GM23248 (cell line): ENCODE measurements at regions not wholly inside any gene's neighbourhood (a gene's known extent, or its start where the extent isn't known, plus 50 kb on each side); places are given as distances from the start of the nearest gene placed in this dataset.

Experiments
- DNase-seq: peaks from one replicate; pipeline ENCODE4 v3.0.0-alpha.2; 2015
- H2AFZ ChIP-seq: fragments of 200-600 bp; sonication (generic); 2 replicates; pipeline ENCODE4 v1.6.1; 2016; ENCODE audit warnings: antibody characterized with exemption
- H3F3A ChIP-seq: fragments of 200-600 bp; sonication (generic); 2 replicates; pipeline ENCODE4 v1.6.1; 2016; ENCODE audit warnings: mild to moderate bottlenecking, antibody characterized with exemption, mixed run types; ENCODE audit not compliant: insufficient read depth
- H3K27ac ChIP-seq: fragments of 200-600 bp; sonication (generic); 2 replicates; pipeline ENCODE4 v1.5.1; 2016; ENCODE audit warnings: mild to moderate bottlenecking
- H3K27me3 ChIP-seq: fragments of 200-600 bp; sonication (generic); replicated peaks from 2 replicates; pipeline ENCODE4 v1.6.1; 2016; ENCODE audit warnings: mild to moderate bottlenecking; ENCODE audit not compliant: insufficient read depth
- H3K36me3 ChIP-seq: fragments of 200-600 bp; sonication (generic); 2 replicates; pipeline ENCODE4 v1.6.1; 2016; ENCODE audit warnings: low read depth, mild to moderate bottlenecking
- H3K4me1 ChIP-seq: fragments of 200-600 bp; sonication (generic); 2 replicates; pipeline ENCODE4 v1.6.1; 2016; ENCODE audit warnings: mild to moderate bottlenecking; ENCODE audit not compliant: insufficient read depth
- H3K4me2 ChIP-seq: fragments of 200-600 bp; sonication (generic); one replicate; pipeline ENCODE4 v1.6.1; 2016; ENCODE audit warnings: mild to moderate bottlenecking; ENCODE audit not compliant: unreplicated experiment
- H3K4me3 ChIP-seq: fragments of 200-600 bp; sonication (generic); 2 replicates; pipeline ENCODE4 v1.5.1; 2016; ENCODE audit warnings: mild to moderate bottlenecking
- H3K79me2 ChIP-seq: fragments of 200-600 bp; sonication (generic); 2 replicates; pipeline ENCODE4 v1.6.1; 2016; ENCODE audit warnings: mild to moderate bottlenecking; ENCODE audit not compliant: insufficient read depth
- H3K9ac ChIP-seq: fragments of 200-600 bp; sonication (generic); 2 replicates; pipeline ENCODE4 v1.6.1; 2016; ENCODE audit warnings: mild to moderate bottlenecking
- H3K9me2 ChIP-seq: fragments of 200-600 bp; sonication (generic); 2 replicates; pipeline ENCODE4 v1.6.1; 2016; ENCODE audit warnings: mixed run types, mild to moderate bottlenecking, moderate library complexity; ENCODE audit not compliant: insufficient read depth
- H3K9me3 ChIP-seq: fragments of 200-600 bp; sonication (generic); one replicate; pipeline ENCODE4 v1.6.1; 2017; ENCODE audit warnings: low read depth
- H4K20me1 ChIP-seq: fragments of 200-600 bp; sonication (generic); 2 replicates; pipeline ENCODE4 v1.6.0; 2016; ENCODE audit not compliant: insufficient read depth
- EZH2 ChIP-seq: fragments of 200-600 bp; sonication (generic); IDR thresholded peaks from 2 replicates; pipeline ENCODE4 v1.6.1; 2018; ENCODE audit warnings: antibody characterized with exemption, mild to moderate bottlenecking; ENCODE audit not compliant: insufficient read depth, poor library complexity, severe bottlenecking
- EZH2phosphoT487 ChIP-seq: fragments of 200-600 bp; sonication (generic); IDR thresholded peaks from 2 replicates; pipeline ENCODE4 v1.6.1; 2018; ENCODE audit warnings: antibody characterized with exemption, moderate library complexity, mild to moderate bottlenecking, low read depth; ENCODE audit not compliant: insufficient read depth
- WGBS, 2 experiments: methylation state at CpG; one replicate each; pipeline ENCODE4 v1.1.6; 2015 to 2017; ENCODE audit warnings: low lambda C conversion rate in 2 of 2, low coverage in 1 of 2; ENCODE audit errors: missing lambda C conversion rate in 2 of 2; 5-methylcytosine and 5-hydroxymethylcytosine counted together
- in situ Hi-C: fragments of 300-500 bp; cut with MboI; formaldehyde crosslinking; loops from 2 replicates; pipeline ENCODE4 v1.15.0; 2020

GRCh38 chr5:12837592-12837991 is 933.3 kb upstream of the CTNND2 start:
- TF ChIP-seq EZH2phosphoT487 = no peak
- no peak for TF ChIP-seq EZH2
- WGBS, 2 experiments = 21 to 23% methylated on average over 5 of the region's 5 CpGs
- H3K27me3 ChIP-seq = no peaks in the 10 kb centered on the region
- no peaks in the 10 kb centered on the region for H3K36me3 ChIP-seq
- H3K4me1 ChIP-seq = no peaks in the 10 kb centered on the region
- in situ Hi-C loops = no loop called here
- no peak overlapping the region for H3K27ac ChIP-seq
- no peaks in the 10 kb centered on the region for H3F3A ChIP-seq
- no peaks in the 10 kb centered on the region for H3K79me2 ChIP-seq
- no peak overlapping the region for H2AFZ ChIP-seq
- H4K20me1 ChIP-seq = no peaks in the 10 kb centered on the region
- no peak overlapping the region for H3K4me3 ChIP-seq
- no peak for DNase-seq
- H3K4me2 ChIP-seq = no peak overlapping the region
- peaks cover 4% of the 10 kb centered on the region for H3K9me3 ChIP-seq
- no peaks in the 10 kb centered on the region for H3K9me2 ChIP-seq
- H3K9ac ChIP-seq = no peak overlapping the region

GRCh38 chr5:12825163-12825562 is 920.9 kb upstream of the CTNND2 start:
- H3K9me3 ChIP-seq = no peaks in the 10 kb centered on the region
- H3K4me2 ChIP-seq = no peak overlapping the region
- no peak overlapping the region for H3K9ac ChIP-seq
- DNase-seq = no peak
- H3K36me3 ChIP-seq = no peaks in the 10 kb centered on the region
- no peaks in the 10 kb centered on the region for H4K20me1 ChIP-seq
- TF ChIP-seq EZH2 = no peak
- no peak for TF ChIP-seq EZH2phosphoT487
- no peak overlapping the region for H2AFZ ChIP-seq
- WGBS, 2 experiments = 14 to 19% methylated on average over 2 of the region's 2 CpGs
- no peaks in the 10 kb centered on the region for H3K27me3 ChIP-seq
- H3F3A ChIP-seq = no peaks in the 10 kb centered on the region
- no peak overlapping the region for H3K27ac ChIP-seq
- H3K79me2 ChIP-seq = no peaks in the 10 kb centered on the region
- H3K9me2 ChIP-seq = no peaks in the 10 kb centered on the region
- H3K4me1 ChIP-seq = no peaks in the 10 kb centered on the region
- H3K4me3 ChIP-seq = no peak overlapping the region
- in situ Hi-C loops = no loop called here

GRCh38 chr5:12805165-12805698 is 901.0 kb upstream of the CTNND2 start:
- H3F3A ChIP-seq = no peaks in the 10 kb centered on the region
- H3K9me2 ChIP-seq = no peaks in the 10 kb centered on the region
- H3K9me3 ChIP-seq = no peaks in the 10 kb centered on the region
- H3K4me1 ChIP-seq = no peaks in the 10 kb centered on the region
- H4K20me1 ChIP-seq = no peaks in the 10 kb centered on the region
- H3K36me3 ChIP-seq = no peaks in the 10 kb centered on the region
- no peak overlapping the region for H3K4me3 ChIP-seq
- H3K27ac ChIP-seq = no peak overlapping the region
- H3K4me2 ChIP-seq = no peak overlapping the region
- no peak for TF ChIP-seq EZH2
- no peak for TF ChIP-seq EZH2phosphoT487
- no peak overlapping the region for H3K9ac ChIP-seq
- WGBS, 2 experiments = 26 to 29% methylated on average over 18 to 19 of the region's 19 CpGs
- H2AFZ ChIP-seq = no peak overlapping the region
- no peaks in the 10 kb centered on the region for H3K79me2 ChIP-seq
- H3K27me3 ChIP-seq = no peaks in the 10 kb centered on the region
- no peak for DNase-seq
- in situ Hi-C loops = no loop called here

GRCh38 chr5:12799165-12799564 is 894.9 kb upstream of the CTNND2 start:
- TF ChIP-seq EZH2phosphoT487 = no peak
- no peak for TF ChIP-seq EZH2
- H3K9ac ChIP-seq = no peak overlapping the region
- no peaks in the 10 kb centered on the region for H3K27me3 ChIP-seq
- in situ Hi-C loops = no loop called here
- DNase-seq = no peak
- no peaks in the 10 kb centered on the region for H3K4me1 ChIP-seq
- H3K9me3 ChIP-seq = no peaks in the 10 kb centered on the region
- no peak overlapping the region for H3K4me3 ChIP-seq
- no peaks in the 10 kb centered on the region for H3K9me2 ChIP-seq
- no peaks in the 10 kb centered on the region for H3K79me2 ChIP-seq
- WGBS, 2 experiments = 14 to 18% methylated on average over 5 of the region's 5 CpGs
- no peaks in the 10 kb centered on the region for H3F3A ChIP-seq
- H3K27ac ChIP-seq = no peak overlapping the region
- H3K36me3 ChIP-seq = no peaks in the 10 kb centered on the region
- no peak overlapping the region for H2AFZ ChIP-seq
- no peaks in the 10 kb centered on the region for H4K20me1 ChIP-seq
- no peak overlapping the region for H3K4me2 ChIP-seq

DNA sequence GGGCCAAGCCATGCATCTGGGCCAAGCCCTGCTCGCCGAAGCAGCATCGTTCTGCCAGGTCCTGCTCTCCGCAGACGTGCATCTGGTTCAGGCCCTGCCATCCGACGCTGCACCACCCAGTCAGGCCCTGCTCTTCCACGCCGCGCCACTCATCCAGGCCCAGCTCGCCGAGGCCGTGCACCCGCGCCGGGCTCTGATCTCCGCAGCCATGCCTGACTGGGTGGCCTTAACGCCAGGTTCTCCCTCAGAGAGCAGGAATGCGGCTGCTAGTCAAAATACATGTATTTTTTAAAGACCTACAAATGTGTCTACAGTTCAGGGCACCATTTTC is 891.1 kb upstream of the CTNND2 start:
- 54 to 61% methylated on average over 16 to 19 of the region's 19 CpGs for WGBS, 2 experiments
- DNase-seq = no peak
- Histone ChIP-seq H3K27me3 (no peaks in the 10 kb centered on the region), H3K4me2 (no peak overlapping the region), H3K79me2 (no peaks in the 10 kb centered on the region), H2AFZ (no peak overlapping the region), H4K20me1 (no peaks in the 10 kb centered on the region), H3K4me1 (no peaks in the 10 kb centered on the region), H3K27ac (no peak overlapping the region), H3K36me3 (no peaks in the 10 kb centered on the region), H3K9ac (no peak overlapping the region), H3K9me2 (no peaks in the 10 kb centered on the region), H3F3A (no peaks in the 10 kb centered on the region), H3K4me3 (no peak overlapping the region), H3K9me3 (no peaks in the 10 kb centered on the region)
- TF ChIP-seq EZH2phosphoT487 (no peak), EZH2 (no peak)
- in situ Hi-C loops = no loop called here
